ENCODE measurements at regions not wholly inside any gene's neighbourhood (a gene's known extent, or its start where the extent isn't known, plus 50 kb on each side); places are given as distances from the start of the nearest gene placed in this dataset.

- TF ChIP-seq ZNF318 (IDR thresholded peaks at IDR 0.05; ENCODE audit: borderline replicate concordance in 1 of 2, low read depth in 1 of 2), result peak in 1 of 2 experiments; percentile 49; a peak in 1 of 4 replicates
- TF ChIP-seq HEY1 (CRISPR knock-in tag; IDR thresholded peaks at IDR 0.05; ENCODE audit: borderline replicate concordance), result peak; percentile 45; the same call in 1 of the 2 replicates
- peak in 1 of 2 experiments; percentile 94; a peak in 2 of 4 replicates for TF ChIP-seq FOXA3 (CRISPR knock-in tag; conservative IDR thresholded peaks at IDR 0.05 in 1 of 2, IDR thresholded peaks at IDR 0.05 in 1 of 2)
- no peak for TF ChIP-seq CHAMP1 (IDR thresholded peaks at IDR 0.05)
- TF ChIP-seq ZNF316 (IDR thresholded peaks at IDR 0.05), result 0 out of 2 replicates have a peak, but pooled peaks have one; percentile 2
- TF ChIP-seq ZSCAN32 (CRISPR knock-in tag; IDR thresholded peaks at IDR 0.05), result no peak
- TF ChIP-seq, protein P1, sequence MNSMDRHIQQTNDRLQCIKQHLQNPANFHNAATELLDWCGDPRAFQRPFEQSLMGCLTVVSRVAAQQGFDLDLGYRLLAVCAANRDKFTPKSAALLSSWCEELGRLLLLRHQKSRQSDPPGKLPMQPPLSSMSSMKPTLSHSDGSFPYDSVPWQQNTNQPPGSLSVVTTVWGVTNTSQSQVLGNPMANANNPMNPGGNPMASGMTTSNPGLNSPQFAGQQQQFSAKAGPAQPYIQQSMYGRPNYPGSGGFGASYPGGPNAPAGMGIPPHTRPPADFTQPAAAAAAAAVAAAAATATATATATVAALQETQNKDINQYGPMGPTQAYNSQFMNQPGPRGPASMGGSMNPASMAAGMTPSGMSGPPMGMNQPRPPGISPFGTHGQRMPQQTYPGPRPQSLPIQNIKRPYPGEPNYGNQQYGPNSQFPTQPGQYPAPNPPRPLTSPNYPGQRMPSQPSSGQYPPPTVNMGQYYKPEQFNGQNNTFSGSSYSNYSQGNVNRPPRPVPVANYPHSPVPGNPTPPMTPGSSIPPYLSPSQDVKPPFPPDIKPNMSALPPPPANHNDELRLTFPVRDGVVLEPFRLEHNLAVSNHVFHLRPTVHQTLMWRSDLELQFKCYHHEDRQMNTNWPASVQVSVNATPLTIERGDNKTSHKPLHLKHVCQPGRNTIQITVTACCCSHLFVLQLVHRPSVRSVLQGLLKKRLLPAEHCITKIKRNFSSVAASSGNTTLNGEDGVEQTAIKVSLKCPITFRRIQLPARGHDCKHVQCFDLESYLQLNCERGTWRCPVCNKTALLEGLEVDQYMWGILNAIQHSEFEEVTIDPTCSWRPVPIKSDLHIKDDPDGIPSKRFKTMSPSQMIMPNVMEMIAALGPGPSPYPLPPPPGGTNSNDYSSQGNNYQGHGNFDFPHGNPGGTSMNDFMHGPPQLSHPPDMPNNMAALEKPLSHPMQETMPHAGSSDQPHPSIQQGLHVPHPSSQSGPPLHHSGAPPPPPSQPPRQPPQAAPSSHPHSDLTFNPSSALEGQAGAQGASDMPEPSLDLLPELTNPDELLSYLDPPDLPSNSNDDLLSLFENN (IDR thresholded peaks at IDR 0.05; ENCODE audit: low read depth in 2 of 2, low read length in 2 of 2), result 0 out of 4 replicates have a peak, but pooled peaks of 1 of the 2 experiments have one; percentile 7
- no peak for TF ChIP-seq SAFB2 (IDR thresholded peaks at IDR 0.05; ENCODE audit: borderline replicate concordance, low read depth, low read length, severe bottlenecking)
- TF ChIP-seq DIDO1 (tag; IDR thresholded peaks at IDR 0.05; ENCODE audit: low read depth), result no peak
- peak; percentile 43 for TF ChIP-seq NFE2 (IDR thresholded peaks at IDR 0.05; ENCODE audit: low read depth)
- no peak for TF ChIP-seq TAF1 (IDR thresholded peaks at IDR 0.05; ENCODE audit: control insufficient read depth, extremely low read depth, insufficient read depth, low read length, severe bottlenecking)
- peak; percentile 70; the same call in 1 of the 2 replicates for TF ChIP-seq ZNF197 (CRISPR knock-in tag; IDR thresholded peaks at IDR 0.05; ENCODE audit: low read depth)
Measured at GRCh38 chr3:170727754-170728153, 141.9 kb upstream of the SLC7A14 start (continued).

Measured in K562 (cell line).